Peyer's patch (tissue), 4 donors: ENCODE measurements at regions not wholly inside any gene's neighbourhood (a gene's known extent, or its start where the extent isn't known, plus 50 kb on each side); places are given as distances from the start of the nearest gene placed in this dataset.

Experiments used
- DNase-seq, 3 donors: peaks; one replicate each; pipeline ENCODE4 v3.0.0-alpha.2; 2017 to 2019
- H3K27ac ChIP-seq, 4 donors: fragments of 200-600 bp; sonication (generic); one replicate each; pipeline ENCODE4 v1.5.1; 2016 to 2019
- H3K27me3 ChIP-seq, 2 donors: fragments of 200-600 bp; sonication (generic); one replicate each; pipeline ENCODE4 v1.5.1; 2019
- H3K36me3 ChIP-seq, 3 donors: fragments of 200-600 bp; sonication (generic); one replicate each; pipeline ENCODE4 v1.5.1; 2016 to 2019
- H3K4me1 ChIP-seq, 4 donors: fragments of 200-600 bp; sonication (generic); one replicate each; pipeline ENCODE4 v1.5.1; 2016 to 2019
- H3K4me3 ChIP-seq, 4 donors: fragments of 200-600 bp; sonication (generic); 1 replicate in 3 of 4; 2 replicates in 1 of 4; pipeline ENCODE4 v1.5.1; 2016 to 2019; ENCODE audit warnings: mild to moderate bottlenecking in 1 of 4
- H3K9me3 ChIP-seq, 4 donors: fragments of 200-600 bp; sonication (generic); one replicate each; pipeline ENCODE4 v1.5.1; 2016 to 2019; ENCODE audit warnings: mild to moderate bottlenecking in 1 of 4
- POLR2A ChIP-seq, 2 donors: fragments of 450-650 bp; IDR thresholded peaks; one replicate each; pipeline ENCODE4 v1.5.1; 2017; ENCODE audit warnings: antibody characterized with exemption in 2 of 2, mild to moderate bottlenecking in 2 of 2, moderate library complexity in 2 of 2
- TF ChIP-seq, protein P1 (sequence below), 6 experiments: fragments of 450-650 bp in 4 of 6; fragments of 200-600 bp in 2 of 6; sonication (generic) in 1 of 6; IDR thresholded peaks; one replicate each; pipeline ENCODE4 v1.5.1; 2017 to 2019; ENCODE audit warnings: antibody characterized with exemption in 6 of 6, mild to moderate bottlenecking in 3 of 6, moderate library complexity in 1 of 6

DNA sequence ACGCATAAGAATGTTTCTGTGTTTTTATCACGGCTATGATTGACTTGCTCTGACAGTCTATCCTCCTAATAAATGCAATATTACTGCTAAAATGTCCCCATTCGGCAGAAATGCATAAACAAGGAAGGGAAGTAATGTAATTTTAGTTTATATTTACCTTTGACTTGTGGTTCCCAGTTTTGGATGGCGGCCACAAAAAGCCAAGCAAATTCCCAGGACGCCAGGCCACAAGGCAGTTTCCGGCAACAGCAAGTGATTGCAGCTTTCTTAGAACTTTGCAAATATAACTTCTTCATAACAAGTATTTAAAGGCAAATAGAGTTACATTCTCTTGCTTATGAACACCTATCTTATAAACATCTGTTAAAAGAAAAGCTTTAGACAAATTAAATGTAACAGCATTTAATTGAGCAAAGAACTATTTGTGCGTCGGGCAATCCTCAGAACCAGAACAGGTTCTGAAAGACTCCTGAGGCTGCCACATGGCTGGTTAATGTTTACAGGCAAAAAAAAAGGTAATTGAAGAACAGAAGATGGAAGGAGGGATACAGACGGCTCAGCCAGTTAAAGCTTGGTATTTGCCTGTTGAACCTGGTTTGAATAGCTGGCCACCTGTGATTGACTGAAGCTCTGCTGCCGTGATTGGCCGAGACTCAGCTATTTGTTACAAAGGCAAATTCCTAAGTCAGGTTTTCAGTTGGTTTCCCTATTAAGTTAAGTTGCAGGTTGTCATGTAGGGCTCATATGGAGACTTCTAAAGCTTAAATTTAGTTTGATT lies 80.8 kb downstream of the C21orf91 start:
- no peaks in the 10 kb centered on the region for H3K27me3 ChIP-seq
- no peak for DNase-seq
- H3K27ac ChIP-seq: no peak overlapping the region
- TF ChIP-seq, protein P1, sequence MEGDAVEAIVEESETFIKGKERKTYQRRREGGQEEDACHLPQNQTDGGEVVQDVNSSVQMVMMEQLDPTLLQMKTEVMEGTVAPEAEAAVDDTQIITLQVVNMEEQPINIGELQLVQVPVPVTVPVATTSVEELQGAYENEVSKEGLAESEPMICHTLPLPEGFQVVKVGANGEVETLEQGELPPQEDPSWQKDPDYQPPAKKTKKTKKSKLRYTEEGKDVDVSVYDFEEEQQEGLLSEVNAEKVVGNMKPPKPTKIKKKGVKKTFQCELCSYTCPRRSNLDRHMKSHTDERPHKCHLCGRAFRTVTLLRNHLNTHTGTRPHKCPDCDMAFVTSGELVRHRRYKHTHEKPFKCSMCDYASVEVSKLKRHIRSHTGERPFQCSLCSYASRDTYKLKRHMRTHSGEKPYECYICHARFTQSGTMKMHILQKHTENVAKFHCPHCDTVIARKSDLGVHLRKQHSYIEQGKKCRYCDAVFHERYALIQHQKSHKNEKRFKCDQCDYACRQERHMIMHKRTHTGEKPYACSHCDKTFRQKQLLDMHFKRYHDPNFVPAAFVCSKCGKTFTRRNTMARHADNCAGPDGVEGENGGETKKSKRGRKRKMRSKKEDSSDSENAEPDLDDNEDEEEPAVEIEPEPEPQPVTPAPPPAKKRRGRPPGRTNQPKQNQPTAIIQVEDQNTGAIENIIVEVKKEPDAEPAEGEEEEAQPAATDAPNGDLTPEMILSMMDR (IDR thresholded peaks at IDR 0.05): no peak
- TF ChIP-seq POLR2A (IDR thresholded peaks at IDR 0.05): no peak
- H3K9me3 ChIP-seq: no peaks in the 10 kb centered on the region
- no peak overlapping the region for H3K4me3 ChIP-seq
- no peaks in the 10 kb centered on the region for H3K4me1 ChIP-seq
- no peaks in the 10 kb centered on the region for H3K36me3 ChIP-seq

DNA sequence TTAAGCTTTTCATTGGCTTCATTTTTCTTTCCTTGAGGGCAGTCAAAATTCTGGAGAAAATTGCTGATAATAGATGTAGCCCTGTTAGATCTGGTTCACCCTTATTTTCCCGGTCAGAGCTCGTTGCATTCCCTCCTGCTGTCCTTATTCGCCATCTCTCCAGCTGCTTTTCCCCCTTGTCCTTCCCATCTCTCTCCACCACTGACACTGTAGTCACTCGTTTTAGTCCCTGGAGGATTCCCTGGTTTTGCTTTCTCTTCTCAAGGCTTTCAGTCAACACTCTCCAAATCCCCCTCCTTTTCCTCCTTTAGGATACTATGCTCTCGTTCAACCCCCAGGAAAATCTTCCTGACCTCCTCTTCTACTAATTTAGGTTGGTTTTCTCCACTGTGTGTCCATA lies 83.1 kb downstream of the C21orf91 start:
- Histone ChIP-seq H3K27ac (no peak overlapping the region), H3K27me3 (no peaks in the 10 kb centered on the region), H3K4me1 (no peaks in the 10 kb centered on the region), H3K36me3 (no peaks in the 10 kb centered on the region), H3K4me3 (no peak overlapping the region), H3K9me3 (no peaks in the 10 kb centered on the region)
- DNase-seq: no peak
- TF ChIP-seq, protein P1 (IDR thresholded peaks at IDR 0.05): no peak
- no peak for TF ChIP-seq POLR2A (IDR thresholded peaks at IDR 0.05)

DNA sequence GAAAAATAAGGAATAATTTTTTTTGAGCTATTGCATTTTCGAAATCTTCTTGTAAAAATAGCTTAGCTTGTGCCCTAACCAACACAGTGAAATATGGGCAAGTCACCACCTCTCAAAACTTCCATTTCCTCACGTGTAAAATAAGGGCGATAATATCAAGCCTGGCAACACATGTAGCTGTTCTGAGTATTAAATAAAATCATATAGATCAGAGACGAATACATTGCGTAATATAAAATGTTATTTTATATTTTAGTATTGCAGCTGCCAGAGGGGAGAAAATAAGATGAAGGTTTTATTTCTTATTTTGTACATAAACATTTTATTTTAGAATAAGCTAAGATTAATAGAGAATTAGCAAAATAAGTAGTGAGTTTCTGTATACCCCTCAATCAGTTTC lies 85.9 kb downstream of the C21orf91 start:
- Histone ChIP-seq H3K9me3 (no peaks in the 10 kb centered on the region), H3K27ac (no peak overlapping the region), H3K4me1 (no peaks in the 10 kb centered on the region), H3K27me3 (no peaks in the 10 kb centered on the region), H3K36me3 (no peaks in the 10 kb centered on the region), H3K4me3 (no peak overlapping the region)
- no peak for TF ChIP-seq POLR2A (IDR thresholded peaks at IDR 0.05)
- TF ChIP-seq, protein P1 (IDR thresholded peaks at IDR 0.05): no peak
- no peak for DNase-seq

DNA sequence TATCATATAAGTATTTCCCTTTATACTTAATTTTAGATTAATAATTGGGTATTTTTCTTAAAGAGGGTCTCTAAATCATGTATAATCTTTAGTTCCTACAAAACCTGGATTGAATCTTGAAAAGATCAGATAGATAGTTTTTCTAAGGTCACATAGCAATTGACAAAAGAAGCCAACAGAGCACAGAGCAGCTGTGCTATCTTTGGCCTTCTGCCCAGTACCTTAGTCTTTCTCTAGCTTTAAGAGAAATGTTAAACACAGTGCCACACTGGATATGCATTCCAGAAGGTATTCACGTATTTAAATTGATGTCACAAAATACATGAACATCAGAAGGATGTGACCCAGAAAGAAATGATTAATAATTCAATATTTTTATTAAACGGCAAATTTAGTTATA lies 86.8 kb downstream of the C21orf91 start:
- Histone ChIP-seq H3K27me3 (no peaks in the 10 kb centered on the region), H3K27ac (no peak overlapping the region), H3K4me1 (no peaks in the 10 kb centered on the region), H3K9me3 (no peaks in the 10 kb centered on the region), H3K36me3 (no peaks in the 10 kb centered on the region), H3K4me3 (no peak overlapping the region)
- TF ChIP-seq, protein P1 (IDR thresholded peaks at IDR 0.05): no peak
- TF ChIP-seq POLR2A (IDR thresholded peaks at IDR 0.05): no peak
- DNase-seq: no peak

DNA sequence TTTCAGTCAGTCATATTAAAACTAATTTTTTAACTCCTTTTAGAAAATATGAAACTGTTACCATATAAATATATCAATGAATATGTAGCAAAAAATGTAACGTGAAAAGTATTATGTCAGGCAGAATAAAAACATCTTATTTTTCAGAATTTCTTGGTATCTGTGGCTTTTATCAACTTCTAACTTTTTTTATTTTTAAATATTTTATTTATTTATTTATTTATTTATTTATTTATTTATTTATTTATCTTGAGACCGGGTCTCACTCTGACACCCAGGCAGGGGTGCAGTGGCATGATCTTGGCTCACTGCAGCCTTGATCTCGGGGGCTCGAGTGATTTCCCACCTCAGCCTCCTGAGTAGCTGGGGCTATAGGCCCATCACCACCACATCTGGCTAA lies 87.6 kb downstream of the C21orf91 start:
- no peaks in the 10 kb centered on the region for H3K4me1 ChIP-seq
- no peak overlapping the region for H3K4me3 ChIP-seq
- H3K9me3 ChIP-seq: no peaks in the 10 kb centered on the region
- no peak for DNase-seq
- TF ChIP-seq, protein P1 (IDR thresholded peaks at IDR 0.05): no peak
- no peak for TF ChIP-seq POLR2A (IDR thresholded peaks at IDR 0.05)
- H3K36me3 ChIP-seq: no peaks in the 10 kb centered on the region
- no peaks in the 10 kb centered on the region for H3K27me3 ChIP-seq
- no peak overlapping the region for H3K27ac ChIP-seq
